HG03460 (cell line): ENCODE measurements at regions not wholly inside any gene's neighbourhood (a gene's known extent, or its start where the extent isn't known, plus 50 kb on each side); places are given as distances from the start of the nearest gene placed in this dataset.
"Not testable (repeated sequence)": the region's sequence is repeated elsewhere in the genome, so short reads cannot be mapped to it uniquely, and the experiment has no call there.

Experiments
- ATAC-seq: cut with Tn5 transposase; IDR thresholded peaks from one replicate; pipeline ENCODE4 v1.9.1; 2021; ENCODE audit not compliant: unreplicated experiment

- ATAC-seq = no peak
Observed at GRCh38 chr3:137295336-137295735, 337.6 kb downstream of the IL20RB start.

GRCh38 chr3:137296116-137296515 is 338.3 kb downstream of the IL20RB start:
- no peak for ATAC-seq

GRCh38 chr3:137297770-137298169 is 340.0 kb downstream of the IL20RB start:
- ATAC-seq = no peak

- ATAC-seq = no peak
Observed at GRCh38 chr3:137300703-137301102, 342.9 kb downstream of the IL20RB start.

GRCh38 chr3:137304313-137305056 is 346.7 kb downstream of the IL20RB start:
- no peak for ATAC-seq

GRCh38 chr3:137324114-137324513 is 366.3 kb downstream of the IL20RB start:
- no peak for ATAC-seq

- peak; percentile 56 for ATAC-seq
Observed at GRCh38 chr3:137325170-137325569, 367.4 kb downstream of the IL20RB start.

- no peak for ATAC-seq
Observed at GRCh38 chr3:137325934-137326333, 368.2 kb downstream of the IL20RB start.

- ATAC-seq = no peak
Observed at GRCh38 chr3:137329594-137329993, 371.8 kb downstream of the IL20RB start.

GRCh38 chr3:137330246-137330645 is 372.5 kb downstream of the IL20RB start:
- ATAC-seq = no peak

- no peak for ATAC-seq
Observed at GRCh38 chr3:137332297-137332696, 374.5 kb downstream of the IL20RB start.

GRCh38 chr3:137335478-137335877 is 377.7 kb downstream of the IL20RB start:
- no peak for ATAC-seq

GRCh38 chr3:137338400-137338799 is 380.6 kb downstream of the IL20RB start:
- not testable (repeated sequence) for ATAC-seq

- ATAC-seq = no peak
Observed at GRCh38 chr3:137343283-137343682, 385.5 kb downstream of the IL20RB start.

GRCh38 chr3:137347132-137347531 is 389.3 kb downstream of the IL20RB start:
- ATAC-seq = no peak

- ATAC-seq = no peak
Observed at GRCh38 chr3:137347817-137348368, 390.1 kb downstream of the IL20RB start.

GRCh38 chr3:137348936-137349335 is 391.2 kb downstream of the IL20RB start:
- no peak for ATAC-seq

GRCh38 chr3:137349557-137350348 is 392.0 kb downstream of the IL20RB start:
- ATAC-seq = no peak

GRCh38 chr3:137360531-137361201 is 402.9 kb downstream of the IL20RB start:
- no peak for ATAC-seq

- no peak for ATAC-seq
Observed at GRCh38 chr3:137382005-137382594, 382.0 kb upstream of the SOX14 start.

GRCh38 chr3:137385922-137386321 is 378.2 kb upstream of the SOX14 start:
- ATAC-seq = no peak
